ENCODE measurements at regions not wholly inside any gene's neighbourhood (a gene's known extent, or its start where the extent isn't known, plus 50 kb on each side); places are given as distances from the start of the nearest gene placed in this dataset.

DNA sequence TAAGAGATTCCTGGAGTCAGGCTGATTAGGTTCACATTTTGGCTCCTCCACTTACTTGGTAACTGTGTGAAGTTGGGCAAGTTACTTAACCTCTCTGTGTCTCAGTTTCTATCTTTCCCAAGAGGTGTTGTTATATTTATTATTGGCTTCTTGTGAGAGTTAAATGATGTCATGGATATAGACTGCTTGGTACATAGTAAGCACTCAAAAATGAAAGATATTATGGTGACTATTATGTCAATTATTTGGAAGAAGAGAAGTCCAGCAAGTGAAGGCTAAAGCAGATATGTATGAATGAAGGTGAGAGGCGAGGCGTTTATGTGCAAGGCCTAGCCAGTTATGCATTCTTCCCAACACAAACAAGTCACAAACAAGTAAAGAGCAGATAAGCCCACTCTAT lies 417.4 kb downstream of the TSN start:
- TF ChIP-seq, protein P1, sequence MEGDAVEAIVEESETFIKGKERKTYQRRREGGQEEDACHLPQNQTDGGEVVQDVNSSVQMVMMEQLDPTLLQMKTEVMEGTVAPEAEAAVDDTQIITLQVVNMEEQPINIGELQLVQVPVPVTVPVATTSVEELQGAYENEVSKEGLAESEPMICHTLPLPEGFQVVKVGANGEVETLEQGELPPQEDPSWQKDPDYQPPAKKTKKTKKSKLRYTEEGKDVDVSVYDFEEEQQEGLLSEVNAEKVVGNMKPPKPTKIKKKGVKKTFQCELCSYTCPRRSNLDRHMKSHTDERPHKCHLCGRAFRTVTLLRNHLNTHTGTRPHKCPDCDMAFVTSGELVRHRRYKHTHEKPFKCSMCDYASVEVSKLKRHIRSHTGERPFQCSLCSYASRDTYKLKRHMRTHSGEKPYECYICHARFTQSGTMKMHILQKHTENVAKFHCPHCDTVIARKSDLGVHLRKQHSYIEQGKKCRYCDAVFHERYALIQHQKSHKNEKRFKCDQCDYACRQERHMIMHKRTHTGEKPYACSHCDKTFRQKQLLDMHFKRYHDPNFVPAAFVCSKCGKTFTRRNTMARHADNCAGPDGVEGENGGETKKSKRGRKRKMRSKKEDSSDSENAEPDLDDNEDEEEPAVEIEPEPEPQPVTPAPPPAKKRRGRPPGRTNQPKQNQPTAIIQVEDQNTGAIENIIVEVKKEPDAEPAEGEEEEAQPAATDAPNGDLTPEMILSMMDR (conservative IDR thresholded peaks at IDR 0.05) = no peak
- no peak overlapping the region for H3K27ac ChIP-seq

DNA sequence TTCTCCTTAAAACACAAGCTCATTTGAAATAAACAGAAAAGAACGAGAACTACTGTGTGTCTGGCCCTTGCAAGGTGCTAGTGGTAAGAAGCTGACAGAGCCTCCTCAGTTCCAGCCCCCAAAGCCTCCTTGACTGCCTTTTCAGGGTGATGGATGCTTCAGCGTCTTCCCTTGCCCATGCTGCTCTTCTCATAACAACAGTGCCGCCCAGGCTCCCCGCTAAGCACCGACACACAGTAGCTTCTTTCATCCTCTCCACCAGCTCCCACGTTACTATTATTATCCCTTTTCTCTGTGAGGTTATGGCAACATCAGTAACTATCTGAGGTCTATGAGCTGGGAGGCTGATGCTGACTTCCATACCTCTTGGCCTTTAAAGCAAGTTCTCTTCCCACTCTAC lies 418.6 kb downstream of the TSN start:
- TF ChIP-seq, protein P1 (conservative IDR thresholded peaks at IDR 0.05) = no peak
- no peak overlapping the region for H3K27ac ChIP-seq

DNA sequence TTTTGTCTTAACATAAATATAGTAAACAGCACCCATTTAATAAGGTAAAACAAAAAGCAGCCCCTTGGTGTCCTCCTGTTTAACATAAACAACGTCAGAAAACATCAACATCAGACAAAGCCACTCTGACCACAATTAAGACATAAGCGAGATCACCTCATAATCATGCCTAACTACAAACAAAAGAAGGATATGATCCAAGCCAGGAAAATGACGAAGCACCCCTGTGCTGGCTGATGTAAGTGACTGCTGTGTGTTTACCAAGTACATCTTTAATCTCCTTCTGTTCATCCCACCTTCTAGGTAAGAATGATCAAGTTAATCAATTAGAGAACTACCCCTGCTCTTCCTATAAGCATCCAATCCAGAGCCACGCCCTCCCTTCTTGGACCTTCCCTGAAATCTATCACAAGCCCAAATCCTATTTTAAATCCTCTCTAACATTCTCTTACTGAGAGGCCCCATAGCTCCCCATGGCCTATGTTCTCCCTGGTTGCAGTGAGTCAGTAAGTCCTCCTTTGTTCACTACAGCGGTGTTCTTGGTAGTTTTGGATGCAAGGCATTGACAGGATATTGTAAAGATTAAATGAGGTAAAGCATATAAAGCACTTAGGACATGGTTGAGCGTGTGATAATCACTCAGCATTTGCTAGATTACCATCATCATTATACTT lies 424.2 kb downstream of the TSN start:
- TF ChIP-seq, protein P1 (conservative IDR thresholded peaks at IDR 0.05) = no peak
- no peak overlapping the region for H3K27ac ChIP-seq

DNA sequence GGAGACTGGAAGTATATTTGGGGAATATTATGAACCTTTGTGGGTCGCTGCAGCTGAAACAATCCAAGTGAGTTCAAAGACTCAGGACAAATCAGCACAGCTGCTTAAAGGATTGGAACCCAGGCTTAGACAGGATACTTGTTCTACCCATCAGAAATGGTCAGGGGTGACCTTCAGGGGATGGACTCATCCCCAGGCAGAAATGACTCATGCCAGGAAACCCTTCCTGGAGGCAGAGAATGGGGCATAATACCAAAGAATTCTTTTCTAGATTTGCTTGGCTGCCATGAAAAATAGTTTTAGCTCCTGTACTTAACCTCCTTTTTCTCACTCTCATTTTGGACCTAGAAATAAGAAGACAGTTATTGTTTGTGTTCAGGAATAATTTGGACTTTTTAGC lies 425.5 kb downstream of the TSN start:
- TF ChIP-seq, protein P1 (conservative IDR thresholded peaks at IDR 0.05) = no peak
- no peak overlapping the region for H3K27ac ChIP-seq

DNA sequence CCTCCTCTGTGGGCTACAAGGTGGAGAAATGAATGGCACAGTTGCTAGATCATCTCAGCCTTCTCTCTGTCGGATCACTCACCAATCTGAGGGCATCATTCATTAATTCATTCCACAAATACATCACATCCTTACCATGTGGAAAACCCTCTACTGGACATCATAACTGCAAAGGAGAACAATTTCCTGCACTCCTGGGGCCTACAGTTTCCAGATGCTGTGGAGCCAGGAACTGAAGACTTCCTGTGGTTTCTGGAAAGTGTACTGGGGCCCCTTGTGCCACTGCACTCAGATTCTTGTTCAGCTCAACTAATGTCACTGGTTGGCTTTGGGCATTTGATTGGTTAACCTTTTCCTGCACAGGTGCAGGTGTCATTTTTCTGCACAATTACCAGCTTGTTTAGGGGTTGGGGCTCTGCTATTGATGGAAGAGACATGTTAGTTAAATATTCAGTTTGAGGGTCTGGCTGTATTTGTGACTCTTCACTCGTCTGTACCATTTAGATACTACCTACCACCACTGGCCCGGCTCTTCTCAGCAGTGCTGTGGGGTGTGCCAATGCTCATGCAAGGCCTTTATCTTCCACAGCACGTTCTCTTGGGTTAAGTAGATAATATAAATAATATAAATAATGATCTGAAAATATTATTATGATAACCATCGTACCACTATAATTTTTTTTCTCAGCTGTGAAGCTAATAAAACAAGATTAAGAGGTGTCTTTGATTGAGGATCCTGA lies 427.3 kb downstream of the TSN start:
- H3K27ac ChIP-seq = no peak overlapping the region
- TF ChIP-seq, protein P1 (conservative IDR thresholded peaks at IDR 0.05) = no peak

DNA sequence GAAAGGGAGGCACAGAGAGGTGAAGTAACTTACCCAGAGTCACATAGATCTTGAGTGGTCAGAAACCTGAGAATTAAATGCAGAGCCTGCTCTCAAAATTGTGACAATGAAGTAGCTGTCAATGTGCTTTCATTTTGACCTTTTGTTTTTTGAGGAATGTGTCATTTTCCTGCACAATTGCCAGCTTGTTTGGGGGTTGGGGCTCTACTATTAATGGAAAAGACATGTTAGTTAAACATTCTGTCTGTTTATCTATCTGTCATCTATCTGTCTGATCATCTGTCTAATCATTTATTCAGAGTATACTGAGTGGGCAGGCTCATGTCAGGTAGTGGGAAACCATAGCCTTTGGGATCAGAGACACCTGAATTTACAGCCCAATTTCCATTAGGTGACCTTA lies 428.4 kb downstream of the TSN start:
- TF ChIP-seq, protein P1 (conservative IDR thresholded peaks at IDR 0.05) = no peak
- no peak overlapping the region for H3K27ac ChIP-seq

DNA sequence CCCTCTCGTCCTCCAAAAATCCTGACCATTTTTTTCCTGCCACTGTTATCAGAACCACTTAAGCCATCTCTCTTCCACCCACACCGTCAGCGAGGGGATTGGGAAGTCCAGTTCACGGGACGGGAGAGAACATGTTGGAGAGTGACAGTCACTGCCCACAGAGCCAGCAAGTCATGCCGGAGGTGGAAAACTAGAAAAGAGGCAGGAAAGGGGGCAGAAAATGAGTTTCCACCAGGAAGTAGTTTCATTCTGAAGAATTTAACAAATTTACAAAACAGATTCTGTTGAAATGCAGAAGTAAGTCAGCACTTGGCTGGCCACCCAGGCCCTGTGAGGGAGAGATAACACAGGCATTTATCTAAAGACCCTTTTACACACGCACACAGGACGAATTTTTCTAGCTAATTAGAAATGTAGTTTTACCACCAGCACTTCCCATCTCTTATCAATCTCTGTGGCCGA lies 431.3 kb downstream of the TSN start:
- H3K27ac ChIP-seq = no peak overlapping the region
- TF ChIP-seq, protein P1 (conservative IDR thresholded peaks at IDR 0.05) = no peak

All from VCaP (cell line).